HL-60 (cell line): ENCODE measurements at regions not wholly inside any gene's neighbourhood (a gene's known extent, or its start where the extent isn't known, plus 50 kb on each side); places are given as distances from the start of the nearest gene placed in this dataset.

Experiments used
- DNase-seq, 2 experiments: peaks; one replicate each; pipeline ENCODE4 v3.0.0-alpha.2; 2010 to 2020; ENCODE audit warnings: low read depth in 1 of 2, low spot score in 1 of 2
- H3K27ac ChIP-seq: fragments of 250-450 bp; sonication (Bioruptor Pico); replicated peaks from 2 replicates; pipeline ENCODE4 v1.5.1; 2020; ENCODE audit warnings: mild to moderate bottlenecking, moderate library complexity
- H3K27me3 ChIP-seq: fragments of 250-450 bp; sonication (Bioruptor Pico); 2 replicates; pipeline ENCODE4 v1.5.1; 2021; ENCODE audit warnings: mild to moderate bottlenecking, moderate library complexity; ENCODE audit not compliant: insufficient read depth, poor library complexity, severe bottlenecking
- H3K4me3 ChIP-seq: replicated peaks from 2 replicates; pipeline ENCODE4 v1.5.1; 2011; ENCODE audit warnings: mild to moderate bottlenecking, control low read depth, low read length; ENCODE audit not compliant: insufficient read depth
- GABPA ChIP-seq: IDR thresholded peaks from 2 replicates; pipeline ENCODE4 v1.6.1; 2012; ENCODE audit warnings: low read depth
- POLR2AphosphoS5 ChIP-seq: IDR thresholded peaks from 2 replicates; pipeline ENCODE4 v1.6.1; 2012; ENCODE audit warnings: low read depth
- SPI1 ChIP-seq: IDR thresholded peaks from 2 replicates; pipeline ENCODE4 v1.6.1; 2012; ENCODE audit warnings: low read depth, mild to moderate bottlenecking, borderline replicate concordance
- TF ChIP-seq, protein P1 (sequence below): IDR thresholded peaks from 2 replicates; pipeline ENCODE4 v1.6.1; 2012; ENCODE audit warnings: low read depth; ENCODE audit not compliant: insufficient replicate concordance
- TF ChIP-seq, protein P2 (sequence below): IDR thresholded peaks from one replicate; pipeline ENCODE4 v1.5.1; 2011; ENCODE audit warnings: low read length, control low read depth, inconsistent platforms; ENCODE audit not compliant: insufficient read depth

- Histone ChIP-seq H3K27ac (no peak overlapping the region), H3K4me3 (no peak overlapping the region), H3K27me3 (no peaks in the 10 kb centered on the region)
- no peak for DNase-seq
- TF ChIP-seq GABPA (no peak), POLR2AphosphoS5 (no peak), SPI1 (no peak)
- TF ChIP-seq, protein P1, sequence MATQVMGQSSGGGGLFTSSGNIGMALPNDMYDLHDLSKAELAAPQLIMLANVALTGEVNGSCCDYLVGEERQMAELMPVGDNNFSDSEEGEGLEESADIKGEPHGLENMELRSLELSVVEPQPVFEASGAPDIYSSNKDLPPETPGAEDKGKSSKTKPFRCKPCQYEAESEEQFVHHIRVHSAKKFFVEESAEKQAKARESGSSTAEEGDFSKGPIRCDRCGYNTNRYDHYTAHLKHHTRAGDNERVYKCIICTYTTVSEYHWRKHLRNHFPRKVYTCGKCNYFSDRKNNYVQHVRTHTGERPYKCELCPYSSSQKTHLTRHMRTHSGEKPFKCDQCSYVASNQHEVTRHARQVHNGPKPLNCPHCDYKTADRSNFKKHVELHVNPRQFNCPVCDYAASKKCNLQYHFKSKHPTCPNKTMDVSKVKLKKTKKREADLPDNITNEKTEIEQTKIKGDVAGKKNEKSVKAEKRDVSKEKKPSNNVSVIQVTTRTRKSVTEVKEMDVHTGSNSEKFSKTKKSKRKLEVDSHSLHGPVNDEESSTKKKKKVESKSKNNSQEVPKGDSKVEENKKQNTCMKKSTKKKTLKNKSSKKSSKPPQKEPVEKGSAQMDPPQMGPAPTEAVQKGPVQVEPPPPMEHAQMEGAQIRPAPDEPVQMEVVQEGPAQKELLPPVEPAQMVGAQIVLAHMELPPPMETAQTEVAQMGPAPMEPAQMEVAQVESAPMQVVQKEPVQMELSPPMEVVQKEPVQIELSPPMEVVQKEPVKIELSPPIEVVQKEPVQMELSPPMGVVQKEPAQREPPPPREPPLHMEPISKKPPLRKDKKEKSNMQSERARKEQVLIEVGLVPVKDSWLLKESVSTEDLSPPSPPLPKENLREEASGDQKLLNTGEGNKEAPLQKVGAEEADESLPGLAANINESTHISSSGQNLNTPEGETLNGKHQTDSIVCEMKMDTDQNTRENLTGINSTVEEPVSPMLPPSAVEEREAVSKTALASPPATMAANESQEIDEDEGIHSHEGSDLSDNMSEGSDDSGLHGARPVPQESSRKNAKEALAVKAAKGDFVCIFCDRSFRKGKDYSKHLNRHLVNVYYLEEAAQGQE = no peak
- TF ChIP-seq, protein P2, sequence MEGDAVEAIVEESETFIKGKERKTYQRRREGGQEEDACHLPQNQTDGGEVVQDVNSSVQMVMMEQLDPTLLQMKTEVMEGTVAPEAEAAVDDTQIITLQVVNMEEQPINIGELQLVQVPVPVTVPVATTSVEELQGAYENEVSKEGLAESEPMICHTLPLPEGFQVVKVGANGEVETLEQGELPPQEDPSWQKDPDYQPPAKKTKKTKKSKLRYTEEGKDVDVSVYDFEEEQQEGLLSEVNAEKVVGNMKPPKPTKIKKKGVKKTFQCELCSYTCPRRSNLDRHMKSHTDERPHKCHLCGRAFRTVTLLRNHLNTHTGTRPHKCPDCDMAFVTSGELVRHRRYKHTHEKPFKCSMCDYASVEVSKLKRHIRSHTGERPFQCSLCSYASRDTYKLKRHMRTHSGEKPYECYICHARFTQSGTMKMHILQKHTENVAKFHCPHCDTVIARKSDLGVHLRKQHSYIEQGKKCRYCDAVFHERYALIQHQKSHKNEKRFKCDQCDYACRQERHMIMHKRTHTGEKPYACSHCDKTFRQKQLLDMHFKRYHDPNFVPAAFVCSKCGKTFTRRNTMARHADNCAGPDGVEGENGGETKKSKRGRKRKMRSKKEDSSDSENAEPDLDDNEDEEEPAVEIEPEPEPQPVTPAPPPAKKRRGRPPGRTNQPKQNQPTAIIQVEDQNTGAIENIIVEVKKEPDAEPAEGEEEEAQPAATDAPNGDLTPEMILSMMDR = no peak
Observed at GRCh38 chr15:97199393-97200051, 761.0 kb upstream of the ARRDC4 start.

DNA sequence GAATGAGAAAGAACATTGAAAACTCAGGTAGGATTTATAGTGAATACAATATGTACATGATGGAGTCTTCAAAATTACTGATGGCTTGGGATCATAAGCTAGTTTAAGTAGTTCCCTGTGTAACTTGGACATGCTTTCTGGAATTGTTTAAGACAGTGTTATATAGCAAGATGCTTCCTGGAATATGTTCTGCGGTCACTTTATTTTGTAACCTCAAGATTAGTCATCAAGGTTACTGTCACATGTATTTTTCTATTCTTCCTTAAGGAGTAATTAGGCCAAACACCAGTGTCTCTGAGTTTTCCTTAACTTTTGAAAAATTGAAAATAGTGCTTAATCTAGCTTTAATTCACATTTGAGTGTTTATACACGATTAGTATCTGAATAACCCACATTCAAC is 760.3 kb upstream of the ARRDC4 start:
- no peaks in the 10 kb centered on the region for H3K27me3 ChIP-seq
- TF ChIP-seq, protein P1 = no peak
- no peak for TF ChIP-seq POLR2AphosphoS5
- TF ChIP-seq GABPA = no peak
- TF ChIP-seq, protein P2 = no peak
- TF ChIP-seq SPI1 = no peak
- no peak overlapping the region for H3K27ac ChIP-seq
- DNase-seq = no peak
- no peak overlapping the region for H3K4me3 ChIP-seq

DNA sequence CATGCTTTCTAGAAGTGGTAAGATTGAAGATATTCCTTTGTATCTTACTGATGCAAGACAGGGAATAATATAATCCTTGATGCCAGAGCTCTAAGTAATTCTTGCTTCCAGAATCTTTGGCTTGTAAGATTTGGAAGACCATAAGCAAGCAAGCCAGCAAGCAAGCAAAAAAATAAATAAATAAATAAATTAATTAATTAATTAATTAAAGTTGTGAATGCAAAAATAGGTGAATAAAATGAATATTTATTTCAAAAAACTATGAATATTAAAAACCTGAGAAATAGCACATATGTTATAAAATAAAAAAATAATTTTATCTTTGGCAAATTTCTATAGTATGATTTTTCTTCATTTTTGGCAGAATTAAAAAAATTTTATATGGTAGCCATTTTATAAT is 750.2 kb upstream of the ARRDC4 start:
- DNase-seq = no peak
- no peak overlapping the region for H3K4me3 ChIP-seq
- no peak for TF ChIP-seq GABPA
- H3K27ac ChIP-seq = no peak overlapping the region
- no peaks in the 10 kb centered on the region for H3K27me3 ChIP-seq

GRCh38 chr15:97215629-97216028 is 744.9 kb upstream of the ARRDC4 start:
- no peaks in the 10 kb centered on the region for H3K27me3 ChIP-seq
- no peak for DNase-seq
- H3K27ac ChIP-seq = no peak overlapping the region
- no peak overlapping the region for H3K4me3 ChIP-seq
- no peak for TF ChIP-seq POLR2AphosphoS5

- H3K4me3 ChIP-seq = no peak overlapping the region
- TF ChIP-seq SPI1 (no peak), POLR2AphosphoS5 (no peak), GABPA (no peak)
- TF ChIP-seq, protein P2 = no peak
- TF ChIP-seq, protein P1 = no peak
- H3K27ac ChIP-seq = no peak overlapping the region
- no peak for DNase-seq
- H3K27me3 ChIP-seq = no peaks in the 10 kb centered on the region
Observed at GRCh38 chr15:97224191-97224641, 736.3 kb upstream of the ARRDC4 start.
